Neural crest cell (in vitro differentiated cells): ENCODE measurements at regions not wholly inside any gene's neighbourhood (a gene's known extent, or its start where the extent isn't known, plus 50 kb on each side); places are given as distances from the start of the nearest gene placed in this dataset.
A peak's percentile ranks its signal among the peaks of the same experiment; 100 is the strongest.

ENCODE experiments used
- DNase-seq: peaks from one replicate; pipeline ENCODE4 v3.0.0; 2021; ENCODE audit warnings: low read depth, mixed read lengths, low spot score
- H3K27ac Mint-ChIP-seq: one replicate; pipeline ENCODE4 v1.8.0; 2021; ENCODE audit warnings: mild to moderate bottlenecking, mixed read lengths; ENCODE audit not compliant: unreplicated experiment
- H3K27me3 Mint-ChIP-seq: 2 replicates; pipeline ENCODE4 v1.8.0; 2021; ENCODE audit warnings: low read depth, mild to moderate bottlenecking, mixed read lengths
- H3K36me3 Mint-ChIP-seq: 2 replicates; pipeline ENCODE4 v1.8.0; 2021; ENCODE audit warnings: low read depth, mild to moderate bottlenecking, mixed read lengths
- H3K4me1 Mint-ChIP-seq: 2 replicates; pipeline ENCODE4 v1.8.0; 2021; ENCODE audit warnings: mixed read lengths
- H3K4me3 Mint-ChIP-seq: one replicate; pipeline ENCODE4 v1.8.0; 2021; ENCODE audit warnings: mild to moderate bottlenecking, mixed read lengths
- H3K9me3 Mint-ChIP-seq: 2 replicates; pipeline ENCODE4 v1.8.0; 2021; ENCODE audit warnings: mixed read lengths
- TF ChIP-seq, protein P1 (sequence below): fragments of 200-600 bp; sonication (generic); conservative IDR thresholded peaks from 2 replicates; pipeline ENCODE4 v1.5.0; 2021; ENCODE audit warnings: antibody characterized with exemption, mild to moderate bottlenecking

DNA sequence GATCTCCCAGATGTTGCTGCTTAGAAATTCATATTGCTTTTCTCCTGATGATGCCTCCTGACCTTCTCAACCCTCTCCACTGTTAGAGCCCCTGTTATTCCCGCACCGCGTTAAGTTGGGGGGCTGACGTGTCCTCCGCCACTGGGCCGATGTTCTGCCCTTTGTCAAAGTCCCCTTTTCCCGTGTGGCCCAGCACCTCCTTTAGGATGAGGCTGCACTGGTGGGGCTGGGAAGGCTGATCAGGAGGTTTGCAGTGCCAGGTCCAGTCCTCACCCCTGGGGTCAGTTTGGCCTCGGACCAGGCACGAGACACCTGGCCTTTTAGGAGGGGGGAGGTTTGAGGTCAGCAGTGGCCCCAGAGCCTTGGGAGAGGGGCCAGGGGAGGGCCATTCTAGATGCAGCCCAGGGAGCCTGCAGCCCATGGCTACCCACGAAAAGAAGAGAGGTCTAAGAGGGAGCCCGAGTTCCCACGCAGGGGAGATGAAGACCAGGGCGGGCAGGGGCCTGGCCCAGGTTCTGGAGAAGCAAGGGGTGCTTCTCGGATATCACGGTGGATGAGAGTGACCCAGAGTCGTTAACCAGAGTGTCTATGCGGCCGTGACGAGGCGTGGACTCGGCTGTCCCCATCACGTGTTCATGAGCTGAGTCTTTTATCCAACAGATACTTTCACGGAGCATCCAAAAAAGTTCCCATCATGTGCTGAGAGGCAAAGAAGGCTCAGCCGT lies 150.4 kb downstream of the DNAJB6 start:
- no peak overlapping the region for H3K4me3 Mint-ChIP-seq
- no peak overlapping the region for H3K27ac Mint-ChIP-seq
- DNase-seq = no peak
- peaks cover 31% of the 10 kb centered on the region for H3K4me1 Mint-ChIP-seq
- no peaks in the 10 kb centered on the region for H3K27me3 Mint-ChIP-seq
- H3K36me3 Mint-ChIP-seq = peaks cover 6% of the 10 kb centered on the region
- peaks cover 7% of the 10 kb centered on the region for H3K9me3 Mint-ChIP-seq
- TF ChIP-seq, protein P1, sequence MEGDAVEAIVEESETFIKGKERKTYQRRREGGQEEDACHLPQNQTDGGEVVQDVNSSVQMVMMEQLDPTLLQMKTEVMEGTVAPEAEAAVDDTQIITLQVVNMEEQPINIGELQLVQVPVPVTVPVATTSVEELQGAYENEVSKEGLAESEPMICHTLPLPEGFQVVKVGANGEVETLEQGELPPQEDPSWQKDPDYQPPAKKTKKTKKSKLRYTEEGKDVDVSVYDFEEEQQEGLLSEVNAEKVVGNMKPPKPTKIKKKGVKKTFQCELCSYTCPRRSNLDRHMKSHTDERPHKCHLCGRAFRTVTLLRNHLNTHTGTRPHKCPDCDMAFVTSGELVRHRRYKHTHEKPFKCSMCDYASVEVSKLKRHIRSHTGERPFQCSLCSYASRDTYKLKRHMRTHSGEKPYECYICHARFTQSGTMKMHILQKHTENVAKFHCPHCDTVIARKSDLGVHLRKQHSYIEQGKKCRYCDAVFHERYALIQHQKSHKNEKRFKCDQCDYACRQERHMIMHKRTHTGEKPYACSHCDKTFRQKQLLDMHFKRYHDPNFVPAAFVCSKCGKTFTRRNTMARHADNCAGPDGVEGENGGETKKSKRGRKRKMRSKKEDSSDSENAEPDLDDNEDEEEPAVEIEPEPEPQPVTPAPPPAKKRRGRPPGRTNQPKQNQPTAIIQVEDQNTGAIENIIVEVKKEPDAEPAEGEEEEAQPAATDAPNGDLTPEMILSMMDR = no peak

DNA sequence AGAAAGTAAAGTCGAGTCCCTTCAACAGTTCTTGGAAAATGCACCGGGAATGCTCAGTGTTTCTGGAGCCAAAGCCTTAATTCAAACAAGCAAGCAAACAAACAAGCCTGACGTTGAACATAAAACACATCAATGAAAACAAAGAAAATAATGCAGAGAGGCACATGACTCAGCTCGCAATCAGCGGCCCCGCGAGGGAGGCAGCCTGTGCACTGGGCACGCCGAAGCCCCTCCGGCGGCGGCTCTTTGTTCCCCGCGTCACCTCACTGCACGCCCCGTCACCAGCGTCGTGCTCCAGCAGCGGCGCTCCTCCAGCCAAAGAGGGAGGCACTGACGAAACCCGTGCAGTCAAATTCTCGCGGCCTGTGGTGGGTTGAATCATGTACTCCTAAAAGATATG lies 151.5 kb downstream of the DNAJB6 start:
- H3K27me3 Mint-ChIP-seq = no peaks in the 10 kb centered on the region
- peak; percentile 33 for DNase-seq
- peaks cover 7% of the 10 kb centered on the region for H3K9me3 Mint-ChIP-seq
- H3K36me3 Mint-ChIP-seq = peaks cover 6% of the 10 kb centered on the region
- TF ChIP-seq, protein P1 = no peak
- no peak overlapping the region for H3K4me3 Mint-ChIP-seq
- H3K27ac Mint-ChIP-seq = peak overlapping the region; percentile 50
- peaks cover 28% of the 10 kb centered on the region for H3K4me1 Mint-ChIP-seq

DNA sequence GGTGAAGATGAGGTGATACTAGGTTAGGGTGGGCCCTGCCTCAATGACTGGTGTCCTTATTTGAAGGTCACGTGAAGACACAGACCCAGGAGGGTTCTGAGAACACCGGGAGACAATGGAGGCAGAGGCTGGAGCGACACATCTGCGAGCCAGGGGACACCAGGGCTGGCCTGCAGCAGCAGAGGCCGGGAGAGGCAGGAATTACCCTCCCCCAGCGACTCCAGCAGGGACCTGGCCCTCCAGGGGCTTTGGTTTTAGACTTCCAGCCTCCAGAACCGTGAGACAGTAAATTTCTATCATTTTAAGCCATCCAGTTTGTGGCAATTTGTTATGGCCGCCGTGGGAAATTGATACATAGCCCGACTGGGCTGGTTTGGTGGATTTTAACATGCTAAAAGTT lies 152.2 kb downstream of the DNAJB6 start:
- DNase-seq = no peak
- Mint-ChIP-seq H3K9me3 (peaks cover 7% of the 10 kb centered on the region), H3K27me3 (peaks cover 3% of the 10 kb centered on the region), H3K36me3 (peaks cover 6% of the 10 kb centered on the region), H3K4me3 (no peak overlapping the region), H3K27ac (no peak overlapping the region), H3K4me1 (peaks cover 27% of the 10 kb centered on the region)
- TF ChIP-seq, protein P1 = no peak
